Glomerular endothelial cell (primary cell): ENCODE measurements at regions not wholly inside any gene's neighbourhood (a gene's known extent, or its start where the extent isn't known, plus 50 kb on each side); places are given as distances from the start of the nearest gene placed in this dataset.
"Not testable (repeated sequence)": the region's sequence is repeated elsewhere in the genome, so short reads cannot be mapped to it uniquely, and the experiment has no call there.

Experiments
- DNase-seq: peaks from one replicate; pipeline ENCODE4 v3.0.0-alpha.2; 2011; ENCODE audit warnings: low read depth, low spot score; ENCODE audit errors: extremely low read depth

GRCh38 chr21:28714777-28715464 is 277.8 kb downstream of the LTN1 start:
- no peak for DNase-seq

GRCh38 chr21:28712411-28712810 is 280.3 kb downstream of the LTN1 start:
- no peak for DNase-seq

GRCh38 chr21:28705616-28706015 is 287.1 kb downstream of the LTN1 start:
- DNase-seq = no peak

- no peak for DNase-seq
Observed at GRCh38 chr21:28704746-28705145, 287.9 kb downstream of the LTN1 start.

GRCh38 chr21:28703861-28704260 is 288.8 kb downstream of the LTN1 start:
- no peak for DNase-seq

- DNase-seq = no peak
Observed at GRCh38 chr21:28699596-28700259, 292.9 kb downstream of the LTN1 start.

GRCh38 chr21:28699186-28699585 is 293.5 kb downstream of the LTN1 start:
- no peak for DNase-seq

- no peak for DNase-seq
Observed at GRCh38 chr21:28696844-28697410, 295.8 kb downstream of the LTN1 start.

GRCh38 chr21:28693476-28693875 is 299.2 kb downstream of the LTN1 start:
- no peak for DNase-seq

GRCh38 chr21:28690196-28690595 is 302.5 kb downstream of the LTN1 start:
- DNase-seq = no peak

GRCh38 chr21:28688381-28688780 is 304.3 kb downstream of the LTN1 start:
- no peak for DNase-seq

GRCh38 chr21:28687586-28687985 is 305.1 kb downstream of the LTN1 start:
- no peak for DNase-seq

GRCh38 chr21:28683982-28684752 is 308.5 kb downstream of the LTN1 start:
- DNase-seq = no peak

- DNase-seq = not testable (repeated sequence)
Observed at GRCh38 chr21:28682884-28683283, 309.8 kb downstream of the LTN1 start.

GRCh38 chr21:28677096-28677495 is 315.6 kb downstream of the LTN1 start:
- not testable (repeated sequence) for DNase-seq

GRCh38 chr21:28675331-28676041 is 317.2 kb downstream of the LTN1 start:
- DNase-seq = no peak

GRCh38 chr21:28674763-28675162 is 317.9 kb downstream of the LTN1 start:
- no peak for DNase-seq

GRCh38 chr21:28671549-28672195 is 321.0 kb downstream of the LTN1 start:
- DNase-seq = no peak

- DNase-seq = no peak
Observed at GRCh38 chr21:28669971-28670653, 322.6 kb downstream of the LTN1 start.

GRCh38 chr21:28669321-28669720 is 323.4 kb downstream of the LTN1 start:
- no peak for DNase-seq
